H9 (cell line): ENCODE measurements at regions not wholly inside any gene's neighbourhood (a gene's known extent, or its start where the extent isn't known, plus 50 kb on each side); places are given as distances from the start of the nearest gene placed in this dataset.

Experiments
- DNase-seq: peaks from one replicate; pipeline ENCODE4 v3.0.0-alpha.2; 2017
- H2AFZ ChIP-seq: one replicate; pipeline ENCODE4 v1.6.1; 2013; ENCODE audit warnings: mild to moderate bottlenecking, low read length, control low read depth, moderate library complexity
- H2AK5ac ChIP-seq: 2 replicates; pipeline ENCODE4 v1.6.1; 2013; ENCODE audit warnings: low read length, control low read depth, mixed read lengths; ENCODE audit not compliant: insufficient read length
- H2BK120ac ChIP-seq: one replicate; pipeline ENCODE4 v1.6.1; 2013; ENCODE audit warnings: low read depth, mild to moderate bottlenecking, low read length, control low read depth, inconsistent platforms; ENCODE audit not compliant: poor library complexity, severe bottlenecking
- H2BK12ac ChIP-seq: 2 replicates; pipeline ENCODE4 v1.6.1; 2013; ENCODE audit warnings: low read length, control low read depth, mixed read lengths, low read depth; ENCODE audit not compliant: insufficient read length
- H2BK15ac ChIP-seq: 2 replicates; pipeline ENCODE4 v1.6.1; 2013; ENCODE audit warnings: low read depth, low read length, control low read depth
- H2BK20ac ChIP-seq: one replicate; pipeline ENCODE4 v1.6.1; 2013; ENCODE audit warnings: low read depth, mild to moderate bottlenecking, low read length, control low read depth, inconsistent platforms; ENCODE audit not compliant: poor library complexity, severe bottlenecking
- H2BK5ac ChIP-seq: 2 replicates; pipeline ENCODE4 v1.6.1; 2013; ENCODE audit warnings: low read length, control low read depth, mixed read lengths; ENCODE audit not compliant: insufficient read length
- H3K14ac ChIP-seq: 2 replicates; pipeline ENCODE4 v1.6.1; 2013; ENCODE audit warnings: low read length, control low read depth; ENCODE audit not compliant: insufficient read depth
- H3K18ac ChIP-seq: 2 replicates; pipeline ENCODE4 v1.6.1; 2013; ENCODE audit warnings: low read depth, mild to moderate bottlenecking, mixed read lengths, low read length, control low read depth; ENCODE audit not compliant: insufficient read length
- H3K23ac ChIP-seq: 2 replicates; pipeline ENCODE4 v1.6.1; 2013; ENCODE audit warnings: low read length, control low read depth, mixed read lengths, low read depth; ENCODE audit not compliant: insufficient read length
- H3K23me2 ChIP-seq: 2 replicates; pipeline ENCODE4 v1.6.1; 2013; ENCODE audit warnings: low read depth, mild to moderate bottlenecking, mixed read lengths, low read length, control low read depth; ENCODE audit not compliant: insufficient read length, poor library complexity, severe bottlenecking
- H3K27ac ChIP-seq: 2 replicates; pipeline ENCODE4 v1.5.1; 2013; ENCODE audit warnings: low read length, control low read depth, mixed read lengths, low read depth; ENCODE audit not compliant: insufficient read length
- H3K27me3 ChIP-seq: 2 replicates; pipeline ENCODE4 v1.6.1; 2013; ENCODE audit warnings: low read length, control low read depth, inconsistent platforms; ENCODE audit not compliant: insufficient read depth
- H3K4ac ChIP-seq: 2 replicates; pipeline ENCODE4 v1.6.1; 2013; ENCODE audit warnings: low read depth, mild to moderate bottlenecking, control low read depth, inconsistent platforms, low read length, moderate library complexity
- H3K4me1 ChIP-seq: 2 replicates; pipeline ENCODE4 v1.6.1; 2013; ENCODE audit warnings: low read length, control low read depth, inconsistent platforms; ENCODE audit not compliant: insufficient read depth
- H3K4me2 ChIP-seq: 2 replicates; pipeline ENCODE4 v1.6.1; 2013; ENCODE audit warnings: low read length, control low read depth, mixed read lengths; ENCODE audit not compliant: insufficient read length, insufficient read depth
- H3K56ac ChIP-seq: 2 replicates; pipeline ENCODE4 v1.6.1; 2013; ENCODE audit warnings: low read depth, mild to moderate bottlenecking, mixed read lengths, low read length, control low read depth; ENCODE audit not compliant: insufficient read length
- H3K79me1 ChIP-seq: 2 replicates; pipeline ENCODE4 v1.6.1; 2013; ENCODE audit warnings: low read depth, mild to moderate bottlenecking, moderate library complexity, low read length, control low read depth, inconsistent platforms; ENCODE audit not compliant: insufficient read depth, poor library complexity, severe bottlenecking
- H3K79me2 ChIP-seq: 2 replicates; pipeline ENCODE4 v1.6.1; 2013; ENCODE audit warnings: low read length, control low read depth, inconsistent platforms; ENCODE audit not compliant: insufficient read depth
- H3K9ac ChIP-seq: 2 replicates; pipeline ENCODE4 v1.6.1; 2013; ENCODE audit warnings: low read length, control low read depth, mixed read lengths; ENCODE audit not compliant: insufficient read length; ENCODE audit errors: extremely low read depth
- H3K9me3 ChIP-seq: one replicate; pipeline ENCODE4 v1.6.1; 2013; ENCODE audit warnings: low read depth, low read length, inconsistent platforms; ENCODE audit not compliant: control insufficient read depth
- H3T11ph ChIP-seq: one replicate; pipeline ENCODE4 v1.6.1; 2013; ENCODE audit warnings: mild to moderate bottlenecking, low read length, control low read depth, inconsistent platforms
- H4K20me1 ChIP-seq: one replicate; pipeline ENCODE4 v1.6.1; 2013; ENCODE audit not compliant: control insufficient read depth, insufficient read length, insufficient read depth
- H4K5ac ChIP-seq: 2 replicates; pipeline ENCODE4 v1.6.1; 2013; ENCODE audit warnings: low read depth, mild to moderate bottlenecking, mixed read lengths, low read length, control low read depth; ENCODE audit not compliant: insufficient read length
- H4K8ac ChIP-seq: replicated peaks from 2 replicates; pipeline ENCODE4 v1.6.1; 2013; ENCODE audit warnings: low read length, control low read depth, mixed read lengths, low read depth; ENCODE audit not compliant: insufficient read length
- H4K91ac ChIP-seq: 2 replicates; pipeline ENCODE4 v1.6.1; 2013; ENCODE audit warnings: low read depth, mild to moderate bottlenecking, moderate library complexity, mixed read lengths, low read length, control low read depth; ENCODE audit not compliant: insufficient read length
- H3K27ac Mint-ChIP-seq, 3 experiments: 2 replicates in 2 of 3; 3 replicates in 1 of 3; pipeline ENCODE4 v1.8.0; 2020 to 2021; ENCODE audit warnings: mixed read lengths in 3 of 3, mild to moderate bottlenecking in 1 of 3, moderate library complexity in 1 of 3
- H3K27me3 Mint-ChIP-seq: 2 replicates; pipeline ENCODE4 v1.8.0; 2021; ENCODE audit warnings: low read depth, mild to moderate bottlenecking, moderate library complexity, mixed read lengths
- H3K36me3 Mint-ChIP-seq, 3 experiments: 2 replicates in 2 of 3; 3 replicates in 1 of 3; pipeline ENCODE4 v1.8.0; 2020 to 2021; ENCODE audit warnings: low read depth in 3 of 3, mixed read lengths in 3 of 3; ENCODE audit not compliant: insufficient read depth in 1 of 3
- H3K4me1 Mint-ChIP-seq, 2 experiments: 2 replicates each; pipeline ENCODE4 v1.8.0; 2020; ENCODE audit warnings: mixed read lengths in 2 of 2
- H3K4me3 Mint-ChIP-seq, 2 experiments: 2 replicates in 1 of 2; 3 replicates in 1 of 2; pipeline ENCODE4 v1.8.0; 2020 to 2021; ENCODE audit warnings: mild to moderate bottlenecking in 2 of 2, mixed read lengths in 2 of 2, moderate library complexity in 1 of 2
- H3K9me3 Mint-ChIP-seq, 2 experiments: 2 replicates in 1 of 2; 3 replicates in 1 of 2; pipeline ENCODE4 v1.8.0; 2020; ENCODE audit warnings: mild to moderate bottlenecking in 2 of 2, mixed read lengths in 2 of 2, moderate library complexity in 1 of 2
- WGBS: extraction: QIAGEN DNeasy Blood & Tissue Kit; methylation state at CpG from one replicate; pipeline ENCODE4 v1.1.7; 2013; ENCODE audit warnings: missing lambda C conversion rate, low lambda C conversion rate, mixed read lengths; ENCODE audit not compliant: insufficient read length; ENCODE audit errors: extremely low coverage; 5-methylcytosine and 5-hydroxymethylcytosine counted together
- TF ChIP-seq, protein P1 (sequence below): fragments of 200-600 bp; sonication (generic); conservative IDR thresholded peaks from 3 replicates; pipeline ENCODE4 v1.8.0; 2021; ENCODE audit warnings: antibody characterized with exemption, mild to moderate bottlenecking

DNA sequence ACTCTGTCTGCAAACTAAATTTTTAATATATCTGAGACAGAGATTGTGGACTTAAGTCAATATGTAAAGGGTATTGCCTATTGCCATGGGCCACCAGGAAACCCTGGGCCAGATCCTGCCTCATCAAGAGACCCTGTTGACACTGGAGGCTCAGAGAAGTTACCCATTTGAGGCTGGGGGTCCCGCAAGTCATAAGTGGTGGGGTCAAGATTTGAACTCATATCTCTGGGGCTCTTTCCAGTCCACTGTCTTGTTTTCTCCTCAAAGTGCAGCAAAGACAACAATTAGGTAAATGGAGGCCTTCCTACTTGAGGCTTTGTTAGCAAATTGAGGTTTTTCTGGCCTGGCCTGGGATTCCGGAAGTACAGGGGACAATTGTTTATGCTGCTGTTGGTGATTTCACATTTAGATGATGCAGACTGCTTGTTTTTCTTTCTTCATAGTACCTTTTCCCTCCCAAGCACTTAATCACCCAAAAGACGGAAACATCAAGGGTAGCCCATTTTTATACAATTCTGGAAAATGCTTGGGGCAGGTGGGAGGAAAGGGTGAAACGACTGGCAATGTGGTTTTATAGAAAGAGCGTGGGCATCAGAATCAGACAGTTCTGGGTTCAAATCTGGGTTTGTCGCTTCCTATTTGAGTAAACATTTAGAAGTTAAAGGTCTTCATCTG is 160.0 kb downstream of the SMIM20 start:
- H4K20me1 ChIP-seq: no peaks in the 10 kb centered on the region
- no peaks in the 10 kb centered on the region for H3K27me3 ChIP-seq
- H3K9ac ChIP-seq: no peak overlapping the region
- no peak overlapping the region for H2BK12ac ChIP-seq
- H3K9me3 ChIP-seq: no peaks in the 10 kb centered on the region
- no peak overlapping the region for H4K91ac ChIP-seq
- H4K5ac ChIP-seq: no peak overlapping the region
- H4K8ac ChIP-seq: no peak overlapping the region
- no peaks in the 10 kb centered on the region for H3K79me1 ChIP-seq
- no peak overlapping the region for H2BK20ac ChIP-seq
- no peak overlapping the region for H3K14ac ChIP-seq
- no peak overlapping the region for H3K4me2 ChIP-seq
- H3K56ac ChIP-seq: no peak overlapping the region
- no peak overlapping the region for H3K18ac ChIP-seq
- H3K4me1 ChIP-seq: peaks cover 2% of the 10 kb centered on the region; the same call in 1 of the 2 replicates
- no peaks in the 10 kb centered on the region for H3K79me2 ChIP-seq
- DNase-seq: no peak
- no peak overlapping the region for H3K4ac ChIP-seq
- H3K23me2 ChIP-seq: no peaks in the 10 kb centered on the region
- H2AFZ ChIP-seq: no peak overlapping the region
- H3K23ac ChIP-seq: no peak overlapping the region
- no peak overlapping the region for H2AK5ac ChIP-seq
- Mint-ChIP-seq H3K9me3 (peaks cover 5 to 13% of the 10 kb centered on the region in 2 experiments; a peak in 4 of 5 replicates), H3K27ac (no peak overlapping the region), H3K27me3 (no peaks in the 10 kb centered on the region; the same call in 1 of the 2 replicates), H3K4me3 (no peak overlapping the region), H3K4me1 (peaks cover 18 to 25% of the 10 kb centered on the region in 2 experiments), H3K36me3 (peaks cover 0 to 9% (median 5%) of the 10 kb centered on the region in 3 experiments; a peak in 3 of 7 replicates)
- no peak overlapping the region for H2BK120ac ChIP-seq
- no peak overlapping the region for H2BK5ac ChIP-seq
- no peak overlapping the region for H2BK15ac ChIP-seq
- H3T11ph ChIP-seq: no peak overlapping the region
- no CpG with 5 or more reads among the region's 6 CpGs for WGBS
- TF ChIP-seq, protein P1, sequence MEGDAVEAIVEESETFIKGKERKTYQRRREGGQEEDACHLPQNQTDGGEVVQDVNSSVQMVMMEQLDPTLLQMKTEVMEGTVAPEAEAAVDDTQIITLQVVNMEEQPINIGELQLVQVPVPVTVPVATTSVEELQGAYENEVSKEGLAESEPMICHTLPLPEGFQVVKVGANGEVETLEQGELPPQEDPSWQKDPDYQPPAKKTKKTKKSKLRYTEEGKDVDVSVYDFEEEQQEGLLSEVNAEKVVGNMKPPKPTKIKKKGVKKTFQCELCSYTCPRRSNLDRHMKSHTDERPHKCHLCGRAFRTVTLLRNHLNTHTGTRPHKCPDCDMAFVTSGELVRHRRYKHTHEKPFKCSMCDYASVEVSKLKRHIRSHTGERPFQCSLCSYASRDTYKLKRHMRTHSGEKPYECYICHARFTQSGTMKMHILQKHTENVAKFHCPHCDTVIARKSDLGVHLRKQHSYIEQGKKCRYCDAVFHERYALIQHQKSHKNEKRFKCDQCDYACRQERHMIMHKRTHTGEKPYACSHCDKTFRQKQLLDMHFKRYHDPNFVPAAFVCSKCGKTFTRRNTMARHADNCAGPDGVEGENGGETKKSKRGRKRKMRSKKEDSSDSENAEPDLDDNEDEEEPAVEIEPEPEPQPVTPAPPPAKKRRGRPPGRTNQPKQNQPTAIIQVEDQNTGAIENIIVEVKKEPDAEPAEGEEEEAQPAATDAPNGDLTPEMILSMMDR: no peak
- H3K27ac ChIP-seq: no peak overlapping the region
